ENCODE measurements at regions not wholly inside any gene's neighbourhood (a gene's known extent, or its start where the extent isn't known, plus 50 kb on each side); places are given as distances from the start of the nearest gene placed in this dataset.

DNA sequence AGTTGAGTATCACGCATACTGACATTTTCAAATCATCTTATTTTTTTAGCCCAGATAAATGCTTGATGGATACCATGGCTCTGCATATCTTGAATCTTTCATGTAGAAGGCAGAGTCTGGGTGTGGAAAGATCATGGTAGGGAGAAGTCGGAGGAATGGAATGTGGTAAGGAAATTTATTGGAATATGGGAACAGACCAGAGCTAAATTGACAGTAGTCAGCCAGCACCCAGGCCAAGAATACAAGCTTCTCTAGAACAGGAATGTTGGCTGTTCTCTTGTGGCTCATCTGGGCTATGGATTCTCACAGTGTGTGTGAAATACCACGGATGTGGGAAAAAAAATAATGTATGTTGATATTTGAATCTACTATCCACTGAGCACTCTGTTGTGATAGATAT is 305.7 kb upstream of the COL8A1 start:
- Histone ChIP-seq H4K20me1 (ENCODE audit: control insufficient read depth, extremely low read depth, insufficient read depth, low read length) (no peaks in the 10 kb centered on the region), H3K27ac (ENCODE audit: insufficient read depth, low read length) (no peak overlapping the region), H3K9ac (ENCODE audit: insufficient read depth, low read length) (no peak overlapping the region), H3K4me3 (replicated peaks in 1 of 4; ENCODE audit: control extremely low read depth in 1 of 4, insufficient read depth in 1 of 4, low read depth in 3 of 4, low read length in 4 of 4) (no peak overlapping the region), H3K4me2 (ENCODE audit: extremely low read depth, insufficient read depth, low read length) (no peak overlapping the region), H3K4me1 (ENCODE audit: control insufficient read depth, extremely low read depth, insufficient read depth, low read length) (peaks cover 2% of the 10 kb centered on the region), H3K27me3 (ENCODE audit: control insufficient read depth, insufficient read depth, low read length) (no peaks in the 10 kb centered on the region), H3K36me3 (ENCODE audit: control insufficient read depth, insufficient read depth, low read length) (no peaks in the 10 kb centered on the region), H3K9me3 (ENCODE audit: control insufficient read depth, insufficient read depth, low read depth, low read length) (no peaks in the 10 kb centered on the region), H3K79me2 (ENCODE audit: control insufficient read depth, insufficient read depth, low read length) (no peaks in the 10 kb centered on the region), H2AFZ (ENCODE audit: low read length) (no peak overlapping the region)
- TF ChIP-seq, protein P1, sequence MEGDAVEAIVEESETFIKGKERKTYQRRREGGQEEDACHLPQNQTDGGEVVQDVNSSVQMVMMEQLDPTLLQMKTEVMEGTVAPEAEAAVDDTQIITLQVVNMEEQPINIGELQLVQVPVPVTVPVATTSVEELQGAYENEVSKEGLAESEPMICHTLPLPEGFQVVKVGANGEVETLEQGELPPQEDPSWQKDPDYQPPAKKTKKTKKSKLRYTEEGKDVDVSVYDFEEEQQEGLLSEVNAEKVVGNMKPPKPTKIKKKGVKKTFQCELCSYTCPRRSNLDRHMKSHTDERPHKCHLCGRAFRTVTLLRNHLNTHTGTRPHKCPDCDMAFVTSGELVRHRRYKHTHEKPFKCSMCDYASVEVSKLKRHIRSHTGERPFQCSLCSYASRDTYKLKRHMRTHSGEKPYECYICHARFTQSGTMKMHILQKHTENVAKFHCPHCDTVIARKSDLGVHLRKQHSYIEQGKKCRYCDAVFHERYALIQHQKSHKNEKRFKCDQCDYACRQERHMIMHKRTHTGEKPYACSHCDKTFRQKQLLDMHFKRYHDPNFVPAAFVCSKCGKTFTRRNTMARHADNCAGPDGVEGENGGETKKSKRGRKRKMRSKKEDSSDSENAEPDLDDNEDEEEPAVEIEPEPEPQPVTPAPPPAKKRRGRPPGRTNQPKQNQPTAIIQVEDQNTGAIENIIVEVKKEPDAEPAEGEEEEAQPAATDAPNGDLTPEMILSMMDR (conservative IDR thresholded peaks at IDR 0.05 in 1 of 2, IDR thresholded peaks at IDR 0.05 in 1 of 2; ENCODE audit: low read depth in 1 of 2, low read length in 2 of 2) = no peak
- TF ChIP-seq EZH2 (IDR thresholded peaks at IDR 0.05; ENCODE audit: low read length, missing control alignments) = no peak
- peak in 1 of 2 donors; percentile 56 for DNase-seq (ENCODE audit: low read depth in 2 of 2)

DNA sequence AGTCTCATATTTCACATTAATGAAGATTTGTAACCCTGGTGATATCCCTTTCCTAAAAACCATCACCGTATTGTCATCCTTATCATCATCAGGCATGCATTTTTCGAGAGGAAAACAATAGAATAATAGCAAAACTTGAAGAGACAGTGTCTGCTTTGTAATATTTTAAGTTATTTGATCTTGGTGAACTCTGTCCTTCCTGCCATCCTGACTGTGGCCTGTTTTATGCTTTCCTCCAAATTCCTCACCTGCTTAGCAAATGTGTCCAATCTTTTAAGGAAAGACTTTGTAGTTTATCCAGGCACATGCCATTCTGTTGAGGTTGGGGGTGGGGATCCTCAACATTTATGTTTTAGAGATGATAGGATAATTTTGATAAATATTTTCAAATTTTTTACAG is 306.1 kb upstream of the COL8A1 start:
- H3K79me2 ChIP-seq (ENCODE audit: control insufficient read depth, insufficient read depth, low read length) = no peaks in the 10 kb centered on the region
- H3K4me2 ChIP-seq (ENCODE audit: extremely low read depth, insufficient read depth, low read length) = no peak overlapping the region
- H3K27ac ChIP-seq (ENCODE audit: insufficient read depth, low read length) = no peak overlapping the region
- H2AFZ ChIP-seq (ENCODE audit: low read length) = no peak overlapping the region
- H3K36me3 ChIP-seq (ENCODE audit: control insufficient read depth, insufficient read depth, low read length) = no peaks in the 10 kb centered on the region
- no peak overlapping the region for H3K4me3 ChIP-seq (replicated peaks in 1 of 4; ENCODE audit: control extremely low read depth in 1 of 4, insufficient read depth in 1 of 4, low read depth in 3 of 4, low read length in 4 of 4)
- no peaks in the 10 kb centered on the region for H4K20me1 ChIP-seq (ENCODE audit: control insufficient read depth, extremely low read depth, insufficient read depth, low read length)
- TF ChIP-seq, protein P1 (conservative IDR thresholded peaks at IDR 0.05 in 1 of 2, IDR thresholded peaks at IDR 0.05 in 1 of 2; ENCODE audit: low read depth in 1 of 2, low read length in 2 of 2) = no peak
- TF ChIP-seq EZH2 (IDR thresholded peaks at IDR 0.05; ENCODE audit: low read length, missing control alignments) = no peak
- no peaks in the 10 kb centered on the region for H3K9me3 ChIP-seq (ENCODE audit: control insufficient read depth, insufficient read depth, low read depth, low read length)
- H3K27me3 ChIP-seq (ENCODE audit: control insufficient read depth, insufficient read depth, low read length) = no peaks in the 10 kb centered on the region
- no peak overlapping the region for H3K9ac ChIP-seq (ENCODE audit: insufficient read depth, low read length)
- DNase-seq (ENCODE audit: low read depth in 2 of 2) = no peak
- H3K4me1 ChIP-seq (ENCODE audit: control insufficient read depth, extremely low read depth, insufficient read depth, low read length) = peaks cover 2% of the 10 kb centered on the region

DNA sequence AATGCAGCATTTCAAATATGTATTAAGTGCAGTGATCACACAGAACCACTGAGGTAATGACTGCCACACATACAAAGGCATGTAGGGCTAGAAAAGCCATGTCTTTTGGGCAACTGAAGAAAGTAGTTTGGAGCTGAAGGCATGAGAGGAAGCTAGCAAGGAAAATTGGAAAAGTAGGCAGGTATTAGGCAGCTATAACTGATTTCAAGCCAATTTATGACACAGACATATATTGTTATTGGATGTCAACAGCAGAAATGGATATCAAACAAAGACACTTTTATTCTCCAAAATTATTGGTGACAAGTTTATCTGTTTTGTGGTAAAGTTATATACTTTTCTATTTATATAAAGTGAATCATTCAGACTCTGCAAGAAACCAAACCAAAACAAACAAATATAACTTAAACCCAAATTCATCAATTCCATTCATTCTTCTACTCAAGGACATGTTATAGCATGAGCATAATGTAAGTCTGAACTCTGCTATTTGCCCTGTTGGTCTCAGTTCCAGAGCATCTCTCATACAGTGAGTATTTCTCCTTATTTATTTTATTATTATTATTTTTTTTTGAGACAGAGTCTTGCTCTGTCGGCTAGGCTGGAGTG is 307.4 kb upstream of the COL8A1 start:
- Histone ChIP-seq H3K27me3 (ENCODE audit: control insufficient read depth, insufficient read depth, low read length) (no peaks in the 10 kb centered on the region), H3K9ac (ENCODE audit: insufficient read depth, low read length) (no peak overlapping the region), H3K36me3 (ENCODE audit: control insufficient read depth, insufficient read depth, low read length) (no peaks in the 10 kb centered on the region), H3K79me2 (ENCODE audit: control insufficient read depth, insufficient read depth, low read length) (no peaks in the 10 kb centered on the region), H3K4me1 (ENCODE audit: control insufficient read depth, extremely low read depth, insufficient read depth, low read length) (peaks cover 2% of the 10 kb centered on the region), H4K20me1 (ENCODE audit: control insufficient read depth, extremely low read depth, insufficient read depth, low read length) (no peaks in the 10 kb centered on the region), H3K27ac (ENCODE audit: insufficient read depth, low read length) (no peak overlapping the region), H3K4me2 (ENCODE audit: extremely low read depth, insufficient read depth, low read length) (no peak overlapping the region), H3K9me3 (ENCODE audit: control insufficient read depth, insufficient read depth, low read depth, low read length) (no peaks in the 10 kb centered on the region), H2AFZ (ENCODE audit: low read length) (no peak overlapping the region), H3K4me3 (replicated peaks in 1 of 4; ENCODE audit: control extremely low read depth in 1 of 4, insufficient read depth in 1 of 4, low read depth in 3 of 4, low read length in 4 of 4) (no peak overlapping the region)
- peak in 1 of 2 donors; percentile 41 for DNase-seq (ENCODE audit: low read depth in 2 of 2)
- no peak for TF ChIP-seq EZH2 (IDR thresholded peaks at IDR 0.05; ENCODE audit: low read length, missing control alignments)
- TF ChIP-seq, protein P1 (conservative IDR thresholded peaks at IDR 0.05 in 1 of 2, IDR thresholded peaks at IDR 0.05 in 1 of 2; ENCODE audit: low read depth in 1 of 2, low read length in 2 of 2) = no peak
